ENCODE measurements at regions not wholly inside any gene's neighbourhood (a gene's known extent, or its start where the extent isn't known, plus 50 kb on each side); places are given as distances from the start of the nearest gene placed in this dataset.

DNA sequence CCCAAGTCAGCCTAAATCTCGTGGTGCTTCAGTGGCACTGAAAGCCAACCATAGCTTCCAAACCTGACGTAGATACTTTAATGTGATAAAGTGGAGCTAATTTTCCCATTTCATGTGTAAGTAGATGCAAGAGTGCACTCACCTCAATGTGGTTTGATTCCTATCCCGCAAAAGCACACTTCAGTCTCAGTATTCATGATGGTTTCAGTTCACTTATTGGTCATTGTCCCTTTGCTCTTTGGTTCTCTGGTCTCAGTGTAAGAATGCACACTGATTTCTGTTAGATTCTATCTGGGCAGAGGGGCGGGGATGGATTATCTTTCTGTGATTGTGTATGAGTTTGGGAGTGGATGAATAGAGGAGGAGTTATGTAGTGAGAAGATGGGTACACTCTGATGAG lies 340.6 kb downstream of the KCNRG start:
- H3K4me3 ChIP-seq (replicated peaks; ENCODE audit: low read depth, low read length): no peak overlapping the region
- TF ChIP-seq, protein P1, sequence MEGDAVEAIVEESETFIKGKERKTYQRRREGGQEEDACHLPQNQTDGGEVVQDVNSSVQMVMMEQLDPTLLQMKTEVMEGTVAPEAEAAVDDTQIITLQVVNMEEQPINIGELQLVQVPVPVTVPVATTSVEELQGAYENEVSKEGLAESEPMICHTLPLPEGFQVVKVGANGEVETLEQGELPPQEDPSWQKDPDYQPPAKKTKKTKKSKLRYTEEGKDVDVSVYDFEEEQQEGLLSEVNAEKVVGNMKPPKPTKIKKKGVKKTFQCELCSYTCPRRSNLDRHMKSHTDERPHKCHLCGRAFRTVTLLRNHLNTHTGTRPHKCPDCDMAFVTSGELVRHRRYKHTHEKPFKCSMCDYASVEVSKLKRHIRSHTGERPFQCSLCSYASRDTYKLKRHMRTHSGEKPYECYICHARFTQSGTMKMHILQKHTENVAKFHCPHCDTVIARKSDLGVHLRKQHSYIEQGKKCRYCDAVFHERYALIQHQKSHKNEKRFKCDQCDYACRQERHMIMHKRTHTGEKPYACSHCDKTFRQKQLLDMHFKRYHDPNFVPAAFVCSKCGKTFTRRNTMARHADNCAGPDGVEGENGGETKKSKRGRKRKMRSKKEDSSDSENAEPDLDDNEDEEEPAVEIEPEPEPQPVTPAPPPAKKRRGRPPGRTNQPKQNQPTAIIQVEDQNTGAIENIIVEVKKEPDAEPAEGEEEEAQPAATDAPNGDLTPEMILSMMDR (IDR thresholded peaks at IDR 0.05; ENCODE audit: low read length, missing control alignments): no peak
- DNase-seq (ENCODE audit: low read depth): no peak

DNA sequence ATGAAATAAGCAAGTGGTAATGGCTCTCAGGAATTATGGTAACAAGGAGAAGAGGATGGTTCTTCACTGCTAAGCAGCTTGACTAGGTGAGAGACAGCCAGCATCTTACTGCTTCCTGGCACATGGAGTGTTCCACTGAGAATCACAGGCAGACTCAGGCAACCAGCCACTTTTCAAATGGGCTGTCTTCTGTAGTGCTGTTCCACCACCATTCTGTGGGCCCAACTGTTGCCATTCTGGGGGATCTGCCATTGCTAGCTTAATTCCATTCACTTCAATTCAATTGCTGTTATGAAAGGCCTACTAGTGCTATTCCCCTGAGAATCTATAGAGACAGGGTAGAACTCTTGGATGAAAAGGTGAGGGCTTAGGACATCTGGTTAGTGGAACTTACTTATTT lies 341.9 kb downstream of the KCNRG start:
- DNase-seq (ENCODE audit: low read depth): no peak
- no peak overlapping the region for H3K4me3 ChIP-seq (replicated peaks; ENCODE audit: low read depth, low read length)
- TF ChIP-seq, protein P1 (IDR thresholded peaks at IDR 0.05; ENCODE audit: low read length, missing control alignments): no peak

DNA sequence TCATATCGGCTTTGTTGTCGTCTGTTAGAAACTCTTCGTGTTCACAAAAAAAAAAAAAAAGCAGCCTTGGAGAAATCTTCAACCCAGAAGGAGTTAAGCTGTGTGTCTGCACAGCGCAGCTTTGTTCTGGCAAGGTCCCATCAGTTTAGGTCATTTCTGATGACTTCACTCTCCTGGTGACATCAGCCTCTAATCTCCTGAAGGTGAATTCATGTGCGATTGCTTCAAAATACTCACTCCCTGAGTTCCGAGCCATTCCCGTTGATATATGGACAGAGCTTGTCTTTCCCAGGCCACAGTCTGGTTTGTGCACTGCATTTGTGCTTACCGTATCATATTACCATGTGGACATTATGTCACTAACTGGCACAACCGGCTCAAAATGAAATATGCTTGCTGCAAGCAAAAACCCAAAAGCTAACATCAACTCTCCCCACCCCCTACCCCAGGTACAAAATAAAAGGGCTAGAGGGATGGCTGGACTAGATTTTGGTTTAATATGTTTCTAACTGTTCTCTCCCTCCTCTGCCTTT lies 342.4 kb downstream of the KCNRG start:
- peak; percentile 84 for DNase-seq (ENCODE audit: low read depth)
- TF ChIP-seq, protein P1 (IDR thresholded peaks at IDR 0.05; ENCODE audit: low read length, missing control alignments): no peak
- H3K4me3 ChIP-seq (replicated peaks; ENCODE audit: low read depth, low read length): no peak overlapping the region

DNA sequence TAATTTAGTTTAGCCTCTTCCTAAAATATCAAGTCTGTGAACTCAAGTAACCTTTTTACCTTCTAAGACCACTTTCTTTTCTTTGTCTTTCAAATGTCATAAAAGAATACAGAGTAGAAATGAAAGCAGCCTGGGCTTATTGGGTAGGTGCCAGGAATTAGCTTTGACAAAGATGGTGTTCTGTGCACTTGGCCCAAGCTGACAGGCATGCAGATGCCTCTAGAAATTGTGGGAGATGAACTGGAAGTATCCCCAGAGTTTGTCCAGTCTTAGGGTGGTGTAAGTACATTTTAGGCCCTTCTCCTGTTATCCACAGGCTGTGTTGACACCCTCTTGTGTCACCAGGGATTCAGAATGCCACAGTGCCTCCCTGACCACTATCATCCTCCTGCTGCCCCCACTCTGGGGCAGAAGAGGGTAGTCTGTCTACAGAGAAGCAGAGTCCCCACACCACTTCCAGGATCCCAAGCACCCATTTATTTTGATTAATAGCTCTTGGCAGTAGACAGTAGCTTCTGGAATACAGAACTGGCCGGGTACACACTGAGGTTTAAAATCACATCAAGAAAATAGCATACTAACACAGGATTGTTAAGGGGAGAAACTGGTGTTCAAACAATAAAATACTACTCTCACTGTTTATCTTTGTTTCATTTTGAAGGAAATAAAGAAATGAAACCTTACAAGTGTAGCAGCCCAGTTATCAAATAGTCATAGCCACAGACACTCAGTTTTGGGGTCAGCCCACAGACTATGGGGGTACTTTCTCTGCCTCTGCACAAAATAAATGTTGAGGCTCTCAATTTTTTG lies 343.2 kb downstream of the KCNRG start:
- DNase-seq (ENCODE audit: low read depth): peak; percentile 13
- TF ChIP-seq, protein P1 (IDR thresholded peaks at IDR 0.05; ENCODE audit: low read length, missing control alignments): no peak
- no peak overlapping the region for H3K4me3 ChIP-seq (replicated peaks; ENCODE audit: low read depth, low read length)

DNA sequence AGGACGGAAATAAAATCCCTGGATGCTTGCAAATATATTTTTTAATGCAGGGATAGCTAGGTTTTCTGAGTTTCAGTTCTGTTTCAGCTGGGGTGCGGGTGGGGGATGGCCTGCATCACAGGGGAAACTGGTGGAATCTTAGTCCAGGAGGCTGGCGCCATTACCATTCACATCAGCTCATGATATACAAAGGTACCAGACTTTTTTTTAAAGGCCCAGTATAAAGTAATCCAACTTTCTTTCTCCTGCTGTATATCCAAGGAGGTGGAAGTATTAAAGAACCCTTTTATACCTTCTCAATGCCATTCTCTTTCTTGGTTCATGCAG lies 343.8 kb downstream of the KCNRG start:
- TF ChIP-seq, protein P1 (IDR thresholded peaks at IDR 0.05; ENCODE audit: low read length, missing control alignments): no peak
- DNase-seq (ENCODE audit: low read depth): no peak
- H3K4me3 ChIP-seq (replicated peaks; ENCODE audit: low read depth, low read length): no peak overlapping the region

DNA sequence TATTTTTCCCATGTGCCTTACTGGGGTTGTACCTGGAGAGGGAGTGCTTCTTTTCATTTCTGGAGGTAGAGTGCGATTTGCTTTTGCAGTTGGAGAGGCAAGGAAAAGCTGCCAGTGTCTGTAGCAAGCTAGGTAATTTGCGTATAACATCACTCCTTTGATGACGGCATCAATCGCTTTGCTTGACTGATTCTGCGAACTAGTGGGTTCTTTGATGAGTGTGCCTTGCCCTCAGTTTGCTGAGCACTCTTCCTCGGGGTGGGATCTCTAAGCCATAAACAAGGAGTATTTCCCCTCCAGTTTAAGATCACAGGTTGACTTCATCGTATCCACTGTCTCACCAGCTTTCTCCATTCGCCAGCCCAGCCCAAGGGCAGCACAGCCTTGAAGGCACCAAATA lies 344.5 kb downstream of the KCNRG start:
- no peak for DNase-seq (ENCODE audit: low read depth)
- TF ChIP-seq, protein P1 (IDR thresholded peaks at IDR 0.05; ENCODE audit: low read length, missing control alignments): no peak
- no peak overlapping the region for H3K4me3 ChIP-seq (replicated peaks; ENCODE audit: low read depth, low read length)

DNA sequence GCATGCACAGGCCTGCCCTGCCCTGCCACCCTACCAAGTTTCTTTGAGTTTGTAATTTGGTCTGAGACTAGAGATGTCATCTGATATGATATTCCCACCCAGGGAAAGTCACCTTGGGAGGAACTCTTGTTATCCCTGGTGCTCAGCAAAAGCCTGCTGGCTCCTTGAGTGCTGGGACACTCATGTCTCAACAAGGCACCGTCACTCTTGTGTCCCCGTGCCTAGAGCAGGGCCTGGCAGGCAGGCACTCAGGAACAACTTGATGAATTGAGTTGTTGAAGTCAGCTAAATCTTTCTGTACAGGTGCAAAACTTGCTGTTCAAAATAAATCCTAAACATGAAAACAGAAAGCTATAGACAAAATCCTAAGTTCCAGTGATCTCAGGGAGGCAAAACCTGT lies 345.4 kb downstream of the KCNRG start:
- no peak for DNase-seq (ENCODE audit: low read depth)
- H3K4me3 ChIP-seq (replicated peaks; ENCODE audit: low read depth, low read length): no peak overlapping the region
- TF ChIP-seq, protein P1 (IDR thresholded peaks at IDR 0.05; ENCODE audit: low read length, missing control alignments): no peak

Measured in fibroblast of pulmonary artery (primary cell).